ENCODE measurements at regions not wholly inside any gene's neighbourhood (a gene's known extent, or its start where the extent isn't known, plus 50 kb on each side); places are given as distances from the start of the nearest gene placed in this dataset.

DNA sequence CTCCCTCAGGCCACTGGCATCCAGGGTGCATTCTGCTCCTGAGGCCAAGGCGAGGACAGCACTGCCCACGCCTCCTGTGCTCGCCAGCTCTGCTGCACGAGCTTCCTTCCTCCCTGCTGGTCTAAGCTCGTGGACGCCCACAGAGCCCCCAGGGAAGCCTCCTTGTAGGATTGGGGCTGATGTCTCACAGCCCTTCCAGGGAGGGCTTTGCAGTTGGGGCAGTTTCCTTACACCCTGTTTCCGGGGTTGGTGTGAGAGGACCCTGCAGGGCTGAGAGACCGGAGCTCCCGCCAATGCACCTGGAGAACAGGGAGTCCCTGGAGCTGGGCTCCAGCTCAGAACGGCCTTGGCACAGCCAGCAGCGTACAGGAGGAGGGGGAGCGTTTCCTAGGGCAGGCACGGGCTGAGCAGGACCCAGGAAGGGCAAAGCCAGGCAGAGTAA lies 172.4 kb upstream of the PDE10A start:
- TF ChIP-seq TEAD1 (CRISPR knock-in tag; IDR thresholded peaks at IDR 0.05), result no peak
- no peak for TF ChIP-seq CREB1 (CRISPR knock-in tag; IDR thresholded peaks at IDR 0.05)
- TF ChIP-seq ZNF232 (CRISPR knock-in tag; IDR thresholded peaks at IDR 0.05), result no peak

DNA sequence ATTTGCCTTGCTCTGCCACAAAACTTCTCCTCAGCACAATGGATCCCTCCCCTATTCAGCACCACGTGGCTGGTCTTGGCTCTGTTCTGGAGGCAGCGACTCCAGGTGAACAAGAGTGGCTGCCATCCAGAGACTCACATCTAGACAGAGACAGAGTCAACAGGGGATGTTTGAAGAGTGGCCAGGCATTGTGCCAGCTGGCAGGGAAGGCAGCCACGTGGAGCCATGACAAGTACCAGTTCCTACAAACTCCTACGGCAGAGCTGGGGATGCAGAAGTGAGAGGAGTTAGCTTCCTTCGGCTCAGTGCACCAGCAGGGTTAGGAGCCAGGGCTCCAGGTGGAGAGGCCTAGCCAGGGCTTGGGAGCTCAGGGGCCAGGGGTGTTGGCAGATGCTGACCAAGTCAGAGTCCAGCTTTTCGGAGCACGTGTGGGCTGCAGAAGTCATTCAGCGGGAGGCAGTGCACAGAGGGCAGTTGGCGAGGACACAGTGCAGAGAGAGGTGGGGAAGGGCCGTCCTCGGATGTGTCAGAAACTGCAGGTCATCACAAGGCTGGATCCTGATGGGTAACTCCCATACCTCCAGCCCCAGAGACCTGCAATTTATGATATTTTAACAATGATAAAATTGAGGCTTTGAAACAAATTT lies 171.7 kb upstream of the PDE10A start:
- peaks cover 14% of the 10 kb centered on the region for H3K4me1 Mint-ChIP-seq
- H3K36me3 Mint-ChIP-seq, result peaks cover 5% of the 10 kb centered on the region
- peaks cover 13% of the 10 kb centered on the region for H3K9me3 Mint-ChIP-seq
- H3K27ac Mint-ChIP-seq, result no peak overlapping the region; the same call in 1 of the 2 replicates
- TF ChIP-seq, protein P1, sequence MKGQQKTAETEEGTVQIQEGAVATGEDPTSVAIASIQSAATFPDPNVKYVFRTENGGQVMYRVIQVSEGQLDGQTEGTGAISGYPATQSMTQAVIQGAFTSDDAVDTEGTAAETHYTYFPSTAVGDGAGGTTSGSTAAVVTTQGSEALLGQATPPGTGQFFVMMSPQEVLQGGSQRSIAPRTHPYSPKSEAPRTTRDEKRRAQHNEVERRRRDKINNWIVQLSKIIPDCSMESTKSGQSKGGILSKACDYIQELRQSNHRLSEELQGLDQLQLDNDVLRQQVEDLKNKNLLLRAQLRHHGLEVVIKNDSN (CRISPR knock-in tag; IDR thresholded peaks at IDR 0.05), result no peak
- TF ChIP-seq ELF4 (CRISPR knock-in tag; IDR thresholded peaks at IDR 0.05; ENCODE audit: low read depth) (no peak), CREB1 (CRISPR knock-in tag; IDR thresholded peaks at IDR 0.05) (no peak), ZNF121 (CRISPR knock-in tag; IDR thresholded peaks at IDR 0.05) (no peak)
- TF ChIP-seq, protein P2, sequence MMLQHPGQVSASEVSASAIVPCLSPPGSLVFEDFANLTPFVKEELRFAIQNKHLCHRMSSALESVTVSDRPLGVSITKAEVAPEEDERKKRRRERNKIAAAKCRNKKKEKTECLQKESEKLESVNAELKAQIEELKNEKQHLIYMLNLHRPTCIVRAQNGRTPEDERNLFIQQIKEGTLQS (CRISPR knock-in tag; conservative IDR thresholded peaks at IDR 0.05), result no peak
- TF ChIP-seq, protein P3, sequence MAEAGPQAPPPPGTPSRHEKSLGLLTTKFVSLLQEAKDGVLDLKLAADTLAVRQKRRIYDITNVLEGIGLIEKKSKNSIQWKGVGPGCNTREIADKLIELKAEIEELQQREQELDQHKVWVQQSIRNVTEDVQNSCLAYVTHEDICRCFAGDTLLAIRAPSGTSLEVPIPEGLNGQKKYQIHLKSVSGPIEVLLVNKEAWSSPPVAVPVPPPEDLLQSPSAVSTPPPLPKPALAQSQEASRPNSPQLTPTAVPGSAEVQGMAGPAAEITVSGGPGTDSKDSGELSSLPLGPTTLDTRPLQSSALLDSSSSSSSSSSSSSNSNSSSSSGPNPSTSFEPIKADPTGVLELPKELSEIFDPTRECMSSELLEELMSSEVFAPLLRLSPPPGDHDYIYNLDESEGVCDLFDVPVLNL (CRISPR knock-in tag; IDR thresholded peaks at IDR 0.05; ENCODE audit: borderline replicate concordance, low read depth), result no peak
- TF ChIP-seq, protein P4, sequence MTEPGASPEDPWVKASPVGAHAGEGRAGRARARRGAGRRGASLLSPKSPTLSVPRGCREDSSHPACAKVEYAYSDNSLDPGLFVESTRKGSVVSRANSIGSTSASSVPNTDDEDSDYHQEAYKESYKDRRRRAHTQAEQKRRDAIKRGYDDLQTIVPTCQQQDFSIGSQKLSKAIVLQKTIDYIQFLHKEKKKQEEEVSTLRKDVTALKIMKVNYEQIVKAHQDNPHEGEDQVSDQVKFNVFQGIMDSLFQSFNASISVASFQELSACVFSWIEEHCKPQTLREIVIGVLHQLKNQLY (CRISPR knock-in tag; IDR thresholded peaks at IDR 0.05), result no peak
- TF ChIP-seq, protein P5, sequence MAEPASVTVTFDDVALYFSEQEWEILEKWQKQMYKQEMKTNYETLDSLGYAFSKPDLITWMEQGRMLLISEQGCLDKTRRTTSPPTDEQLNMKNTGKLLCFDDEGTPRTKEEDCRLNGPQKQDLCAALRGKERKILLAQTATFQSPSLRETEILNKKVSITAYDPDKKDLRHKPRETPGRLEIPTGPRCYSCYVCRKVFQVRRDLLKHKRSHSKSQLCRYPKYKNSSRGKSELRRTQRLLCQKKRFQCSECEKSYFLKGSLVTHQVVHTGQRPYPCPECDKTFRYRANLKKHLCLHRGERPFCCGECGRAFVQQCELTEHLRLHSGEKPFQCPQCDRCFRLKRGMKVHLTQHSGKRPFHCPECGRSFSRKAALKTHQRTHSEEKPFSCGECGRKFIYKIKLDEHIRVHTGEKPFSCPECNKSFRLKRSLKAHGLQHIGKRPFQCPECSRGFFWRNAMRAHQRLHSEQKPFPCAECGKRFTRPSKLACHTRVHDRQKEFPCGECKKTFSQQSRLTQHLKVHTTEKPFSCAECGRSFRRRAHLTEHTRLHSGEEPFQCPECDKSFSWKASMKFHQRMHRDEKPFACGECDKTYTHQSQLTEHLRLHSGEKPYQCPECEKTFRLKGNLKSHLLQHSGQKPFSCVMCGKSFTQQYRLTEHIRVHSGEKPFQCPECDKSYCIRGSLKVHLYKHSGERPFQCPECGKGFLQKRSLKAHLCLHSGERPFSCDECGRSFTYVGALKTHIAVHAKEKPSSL (CRISPR knock-in tag; conservative IDR thresholded peaks at IDR 0.05), result no peak
- TF ChIP-seq, protein P6, sequence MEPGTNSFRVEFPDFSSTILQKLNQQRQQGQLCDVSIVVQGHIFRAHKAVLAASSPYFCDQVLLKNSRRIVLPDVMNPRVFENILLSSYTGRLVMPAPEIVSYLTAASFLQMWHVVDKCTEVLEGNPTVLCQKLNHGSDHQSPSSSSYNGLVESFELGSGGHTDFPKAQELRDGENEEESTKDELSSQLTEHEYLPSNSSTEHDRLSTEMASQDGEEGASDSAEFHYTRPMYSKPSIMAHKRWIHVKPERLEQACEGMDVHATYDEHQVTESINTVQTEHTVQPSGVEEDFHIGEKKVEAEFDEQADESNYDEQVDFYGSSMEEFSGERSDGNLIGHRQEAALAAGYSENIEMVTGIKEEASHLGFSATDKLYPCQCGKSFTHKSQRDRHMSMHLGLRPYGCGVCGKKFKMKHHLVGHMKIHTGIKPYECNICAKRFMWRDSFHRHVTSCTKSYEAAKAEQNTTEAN (CRISPR knock-in tag; IDR thresholded peaks at IDR 0.05), result no peak
- POLR2A ChIA-PET, result no interaction called here
- peaks cover 2% of the 10 kb centered on the region for H3K27me3 Mint-ChIP-seq (ENCODE audit: low read depth)
- no peak overlapping the region for H3K4me3 Mint-ChIP-seq
- CTCF ChIA-PET, result interaction anchor here (0.9 kb wide), 1 partner anchor 16 kb away, joined by 3 read pairs; no protein-coding TSS in a partner anchor
- ATAC-seq (no peak), DNase-seq (ENCODE audit: low spot score) (no peak)

More for the DNA sequence above, 172.4 kb upstream of the PDE10A start:
- DNase-seq (ENCODE audit: low spot score) (no peak), ATAC-seq (no peak)
- Mint-ChIP-seq H3K27ac (no peak overlapping the region), H3K4me1 (peaks cover 17% of the 10 kb centered on the region), H3K36me3 (peaks cover 9% of the 10 kb centered on the region), H3K27me3 (ENCODE audit: low read depth) (peaks cover 2% of the 10 kb centered on the region), H3K9me3 (peaks cover 20% of the 10 kb centered on the region), H3K4me3 (no peak overlapping the region)
- ChIA-PET POLR2A (no interaction called here), CTCF (interaction anchor here (1.0 kb wide), 1 partner anchor 14 kb away, joined by 4 read pairs; no protein-coding TSS in a partner anchor)

DNA sequence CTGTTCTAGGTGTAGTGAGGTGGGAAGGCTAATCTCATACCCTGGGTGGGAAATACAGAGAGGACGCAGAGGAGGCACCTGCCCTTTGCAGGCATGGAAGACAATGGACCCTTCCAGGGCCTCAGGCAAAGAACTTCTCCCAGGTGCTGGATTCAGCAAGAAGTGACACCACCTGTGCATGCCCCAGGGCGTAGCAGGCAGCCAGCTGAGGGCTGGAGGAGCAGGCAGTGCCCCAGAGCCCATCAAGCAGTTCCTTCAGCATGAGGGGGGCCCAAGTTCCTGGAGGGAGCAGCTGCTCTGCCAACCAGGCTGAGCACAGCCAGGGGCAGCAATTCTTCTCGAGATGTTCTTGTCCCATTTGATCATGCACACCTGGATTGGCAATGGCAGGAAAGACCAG lies 170.3 kb upstream of the PDE10A start:
- ATAC-seq, result no peak
- no peak for DNase-seq (ENCODE audit: low spot score)
- Mint-ChIP-seq H3K4me1 (peaks cover 10% of the 10 kb centered on the region), H3K36me3 (no peaks in the 10 kb centered on the region; the same call in 1 of the 2 replicates), H3K27me3 (ENCODE audit: low read depth) (peaks cover 2% of the 10 kb centered on the region), H3K27ac (no peak overlapping the region), H3K9me3 (peaks cover 8% of the 10 kb centered on the region; the same call in 1 of the 2 replicates), H3K4me3 (no peak overlapping the region)
- POLR2A ChIA-PET, result no interaction called here
- CTCF ChIA-PET, result no interaction called here
- TF ChIP-seq, protein P3 (CRISPR knock-in tag; IDR thresholded peaks at IDR 0.05; ENCODE audit: borderline replicate concordance, low read depth), result no peak
- TF ChIP-seq TEAD1 (CRISPR knock-in tag; IDR thresholded peaks at IDR 0.05), result no peak
- no peak for TF ChIP-seq NFATC4 (CRISPR knock-in tag; IDR thresholded peaks at IDR 0.05)
- TF ChIP-seq MXD4 (CRISPR knock-in tag; IDR thresholded peaks at IDR 0.05; ENCODE audit: borderline replicate concordance), result no peak
- no peak for TF ChIP-seq FOXJ3 (CRISPR knock-in tag; IDR thresholded peaks at IDR 0.05; ENCODE audit: borderline replicate concordance)
- TF ChIP-seq GTF2I (CRISPR knock-in tag; conservative IDR thresholded peaks at IDR 0.05), result no peak
- TF ChIP-seq, protein P7, sequence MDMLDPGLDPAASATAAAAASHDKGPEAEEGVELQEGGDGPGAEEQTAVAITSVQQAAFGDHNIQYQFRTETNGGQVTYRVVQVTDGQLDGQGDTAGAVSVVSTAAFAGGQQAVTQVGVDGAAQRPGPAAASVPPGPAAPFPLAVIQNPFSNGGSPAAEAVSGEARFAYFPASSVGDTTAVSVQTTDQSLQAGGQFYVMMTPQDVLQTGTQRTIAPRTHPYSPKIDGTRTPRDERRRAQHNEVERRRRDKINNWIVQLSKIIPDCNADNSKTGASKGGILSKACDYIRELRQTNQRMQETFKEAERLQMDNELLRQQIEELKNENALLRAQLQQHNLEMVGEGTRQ (CRISPR knock-in tag; IDR thresholded peaks at IDR 0.05), result no peak
- no peak for TF ChIP-seq CREM (CRISPR knock-in tag; IDR thresholded peaks at IDR 0.05)
- TF ChIP-seq, protein P1 (CRISPR knock-in tag; IDR thresholded peaks at IDR 0.05), result no peak
- TF ChIP-seq PRRX2 (CRISPR knock-in tag; IDR thresholded peaks at IDR 0.05), result no peak
- TF ChIP-seq JAZF1 (CRISPR knock-in tag; IDR thresholded peaks at IDR 0.05), result no peak
- TF ChIP-seq OVOL2 (CRISPR knock-in tag; IDR thresholded peaks at IDR 0.05; ENCODE audit: borderline replicate concordance), result no peak
- TF ChIP-seq, protein P8, sequence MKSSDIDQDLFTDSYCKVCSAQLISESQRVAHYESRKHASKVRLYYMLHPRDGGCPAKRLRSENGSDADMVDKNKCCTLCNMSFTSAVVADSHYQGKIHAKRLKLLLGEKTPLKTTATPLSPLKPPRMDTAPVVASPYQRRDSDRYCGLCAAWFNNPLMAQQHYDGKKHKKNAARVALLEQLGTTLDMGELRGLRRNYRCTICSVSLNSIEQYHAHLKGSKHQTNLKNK (CRISPR knock-in tag; IDR thresholded peaks at IDR 0.05), result no peak
